ENCODE measurements at regions not wholly inside any gene's neighbourhood (a gene's known extent, or its start where the extent isn't known, plus 50 kb on each side); places are given as distances from the start of the nearest gene placed in this dataset.

GRCh38 chr2:198312596-198313483 is 508.4 kb downstream of the PLCL1 start:
- H3K27ac ChIP-seq: no peak overlapping the region
- DNase-seq (ENCODE audit: low spot score) (no peak), ATAC-seq (ENCODE audit: insufficient number of reproducible peaks, low FRiP score, low read depth) (no peak)
- no peaks in the 10 kb centered on the region for H3K4me1 ChIP-seq (ENCODE audit: control insufficient read depth in 1 of 2, low read depth in 2 of 2)
- no peaks in the 10 kb centered on the region for H3K36me3 ChIP-seq
- H3K4me3 ChIP-seq: no peak overlapping the region
- no peak for TF ChIP-seq CTCF (IDR thresholded peaks at IDR 0.05)
- no peaks in the 10 kb centered on the region for H3K9me3 ChIP-seq
- no peaks in the 10 kb centered on the region for H3K27me3 ChIP-seq (replicated peaks; ENCODE audit: insufficient read depth)

- TF ChIP-seq CTCF (IDR thresholded peaks at IDR 0.05): no peak
- Histone ChIP-seq H3K36me3 (no peaks in the 10 kb centered on the region), H3K4me3 (no peak overlapping the region), H3K27me3 (replicated peaks; ENCODE audit: insufficient read depth) (no peaks in the 10 kb centered on the region), H3K9me3 (no peaks in the 10 kb centered on the region), H3K4me1 (ENCODE audit: control insufficient read depth in 1 of 2, low read depth in 2 of 2) (no peaks in the 10 kb centered on the region), H3K27ac (no peak overlapping the region)
- DNase-seq (ENCODE audit: low spot score) (no peak), ATAC-seq (ENCODE audit: insufficient number of reproducible peaks, low FRiP score, low read depth) (no peak)
Measured at GRCh38 chr2:198311020-198311419, 506.6 kb downstream of the PLCL1 start.

GRCh38 chr2:198309673-198310280 is 505.4 kb downstream of the PLCL1 start:
- Histone ChIP-seq H3K4me1 (ENCODE audit: control insufficient read depth in 1 of 2, low read depth in 2 of 2) (no peaks in the 10 kb centered on the region), H3K27me3 (replicated peaks; ENCODE audit: insufficient read depth) (no peaks in the 10 kb centered on the region), H3K9me3 (no peaks in the 10 kb centered on the region), H3K4me3 (no peak overlapping the region), H3K27ac (no peak overlapping the region), H3K36me3 (no peaks in the 10 kb centered on the region)
- ATAC-seq (ENCODE audit: insufficient number of reproducible peaks, low FRiP score, low read depth) (no peak), DNase-seq (ENCODE audit: low spot score) (no peak)
- peak; percentile 77 for TF ChIP-seq CTCF (IDR thresholded peaks at IDR 0.05)

- no peak for DNase-seq (ENCODE audit: low spot score)
- no peaks in the 10 kb centered on the region for H3K9me3 ChIP-seq
- no peak overlapping the region for H3K27ac ChIP-seq
- ATAC-seq (ENCODE audit: insufficient number of reproducible peaks, low FRiP score, low read depth): no peak
- no peaks in the 10 kb centered on the region for H3K27me3 ChIP-seq (replicated peaks; ENCODE audit: insufficient read depth)
- H3K4me1 ChIP-seq (ENCODE audit: control insufficient read depth in 1 of 2, low read depth in 2 of 2): no peaks in the 10 kb centered on the region
- TF ChIP-seq CTCF (IDR thresholded peaks at IDR 0.05): no peak
- no peak overlapping the region for H3K4me3 ChIP-seq
- H3K36me3 ChIP-seq: no peaks in the 10 kb centered on the region
Measured at GRCh38 chr2:198309081-198309480, 504.7 kb downstream of the PLCL1 start.

- Histone ChIP-seq H3K36me3 (no peaks in the 10 kb centered on the region), H3K4me1 (ENCODE audit: control insufficient read depth in 1 of 2, low read depth in 2 of 2) (no peaks in the 10 kb centered on the region), H3K27ac (no peak overlapping the region), H3K4me3 (no peak overlapping the region), H3K9me3 (no peaks in the 10 kb centered on the region), H3K27me3 (replicated peaks; ENCODE audit: insufficient read depth) (no peaks in the 10 kb centered on the region)
- no peak for TF ChIP-seq CTCF (IDR thresholded peaks at IDR 0.05)
- DNase-seq (ENCODE audit: low spot score): no peak
- no peak for ATAC-seq (ENCODE audit: insufficient number of reproducible peaks, low FRiP score, low read depth)
Measured at GRCh38 chr2:198308368-198308767, 504.0 kb downstream of the PLCL1 start.
